ENCODE measurements at regions not wholly inside any gene's neighbourhood (a gene's known extent, or its start where the extent isn't known, plus 50 kb on each side); places are given as distances from the start of the nearest gene placed in this dataset.

- TF ChIP-seq POLR2A (IDR thresholded peaks at IDR 0.05), result no peak
- no peak for TF ChIP-seq CTCF (IDR thresholded peaks at IDR 0.05 in 4 of 5, conservative IDR thresholded peaks at IDR 0.05 in 1 of 5)
- Histone ChIP-seq H3K36me3 (no peaks in the 10 kb centered on the region), H3K27me3 (no peaks in the 10 kb centered on the region), H3K4me3 (no peak overlapping the region), H3K4me1 (no peaks in the 10 kb centered on the region), H3K27ac (no peak overlapping the region), H3K9me3 (no peaks in the 10 kb centered on the region)
- ATAC-seq (no peak), DNase-seq (no peak)
- in situ Hi-C loops (cut with MboI; ENCODE audit: low sequenced_read_pairs in 4 of 4), result no loop called here
- intact Hi-C loops (cut with DNase I; ENCODE audit: low total_unique reads), result no loop called here
These were observed 112.9 kb upstream of the LRFN2 start for GRCh38 chr6:40700006-40700580.

DNA sequence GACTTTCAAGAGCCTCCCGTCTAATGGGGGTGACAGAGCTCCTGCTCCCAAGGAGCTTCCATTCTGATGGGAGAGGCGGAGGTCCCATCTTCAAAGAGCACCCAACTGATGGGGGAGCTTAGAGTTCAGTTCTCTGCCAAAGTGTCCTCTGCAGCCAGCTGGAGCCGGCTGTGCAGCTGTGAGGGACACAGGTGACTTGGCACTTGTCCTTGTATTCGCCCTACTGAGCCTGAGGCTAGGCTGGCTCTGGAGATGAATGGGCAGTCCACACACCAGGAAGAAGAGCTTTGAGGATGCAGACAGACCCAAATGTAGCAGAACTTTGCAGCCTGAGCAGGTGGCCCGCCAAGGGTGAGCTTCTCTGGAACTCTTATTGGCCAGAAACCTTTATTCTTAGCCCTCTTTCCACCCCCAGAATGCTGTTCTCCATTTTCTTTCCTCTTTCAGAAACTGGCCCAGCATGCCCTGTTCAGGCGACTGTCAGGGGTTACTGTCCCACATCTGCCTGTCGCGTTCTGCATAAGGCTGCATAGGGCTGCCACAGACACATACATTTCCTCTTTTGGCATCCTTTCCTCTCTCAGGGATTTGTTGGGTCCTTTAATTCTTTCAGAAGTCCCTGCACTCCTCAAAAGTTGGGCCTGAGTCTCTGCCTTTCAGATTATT lies 108.7 kb upstream of the LRFN2 start:
- DNase-seq, result no peak
- H3K4me3 ChIP-seq, result no peak overlapping the region
- no peaks in the 10 kb centered on the region for H3K9me3 ChIP-seq
- H3K36me3 ChIP-seq, result no peaks in the 10 kb centered on the region
- TF ChIP-seq POLR2A (IDR thresholded peaks at IDR 0.05) (no peak), CTCF (IDR thresholded peaks at IDR 0.05 in 4 of 5, conservative IDR thresholded peaks at IDR 0.05 in 1 of 5) (no peak)
- ATAC-seq, result peak; percentile 46 to 56
- H3K4me1 ChIP-seq, result no peaks in the 10 kb centered on the region
- intact Hi-C loops (cut with DNase I; ENCODE audit: low total_unique reads) (no loop called here), in situ Hi-C loops (cut with MboI; ENCODE audit: low sequenced_read_pairs in 4 of 4) (no loop called here)
- H3K27ac ChIP-seq, result no peak overlapping the region
- H3K27me3 ChIP-seq, result no peaks in the 10 kb centered on the region

DNA sequence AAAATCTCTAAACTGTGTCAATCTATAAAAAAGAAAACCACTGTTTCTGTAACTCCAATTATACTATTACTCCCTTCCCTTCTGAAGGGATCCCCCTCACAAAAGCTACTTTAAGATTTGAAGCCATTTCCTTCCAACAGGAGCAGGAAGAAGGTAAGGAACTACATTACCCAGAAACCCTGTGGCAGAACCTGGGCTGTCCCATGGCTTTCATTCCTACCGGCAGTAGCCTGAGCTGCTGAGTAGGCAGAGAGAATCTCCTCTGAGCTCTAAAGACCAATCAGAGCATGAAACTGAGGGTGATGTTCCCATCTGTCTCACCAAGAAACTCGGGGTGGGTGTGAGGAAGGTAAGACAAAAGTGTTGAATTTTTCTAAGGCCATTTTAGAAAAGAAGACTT lies 108.0 kb upstream of the LRFN2 start:
- intact Hi-C loops (cut with DNase I; ENCODE audit: low total_unique reads) (no loop called here), in situ Hi-C loops (cut with MboI; ENCODE audit: low sequenced_read_pairs in 4 of 4) (no loop called here)
- Histone ChIP-seq H3K27me3 (no peaks in the 10 kb centered on the region), H3K4me1 (no peaks in the 10 kb centered on the region), H3K9me3 (no peaks in the 10 kb centered on the region), H3K36me3 (no peaks in the 10 kb centered on the region), H3K4me3 (no peak overlapping the region), H3K27ac (no peak overlapping the region)
- TF ChIP-seq POLR2A (IDR thresholded peaks at IDR 0.05), result no peak
- no peak for TF ChIP-seq CTCF (IDR thresholded peaks at IDR 0.05 in 4 of 5, conservative IDR thresholded peaks at IDR 0.05 in 1 of 5)
- DNase-seq (no peak), ATAC-seq (no peak)

DNA sequence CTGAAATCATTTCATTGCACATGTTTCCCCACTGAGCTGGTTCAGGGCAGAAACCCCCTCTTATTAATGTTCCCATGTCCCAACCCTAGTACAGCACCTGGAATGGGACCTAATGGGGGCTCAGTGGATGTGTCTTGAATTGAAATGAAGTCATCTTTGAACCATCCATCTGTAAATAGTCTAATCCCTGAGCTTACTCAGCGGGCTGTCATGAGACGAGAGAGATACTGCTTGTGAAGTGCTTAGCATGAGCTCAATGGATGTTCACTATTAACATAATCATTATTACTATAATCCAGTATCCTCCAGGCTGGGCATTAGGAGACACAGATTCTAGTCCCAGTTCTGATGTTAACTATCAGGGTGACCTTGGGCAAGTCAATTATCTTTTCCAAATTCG lies 106.6 kb upstream of the LRFN2 start:
- Histone ChIP-seq H3K27ac (no peak overlapping the region), H3K36me3 (no peaks in the 10 kb centered on the region), H3K9me3 (no peaks in the 10 kb centered on the region), H3K4me1 (no peaks in the 10 kb centered on the region), H3K4me3 (no peak overlapping the region), H3K27me3 (no peaks in the 10 kb centered on the region)
- intact Hi-C loops (cut with DNase I; ENCODE audit: low total_unique reads) (no loop called here), in situ Hi-C loops (cut with MboI; ENCODE audit: low sequenced_read_pairs in 4 of 4) (no loop called here)
- ATAC-seq, result no peak
- TF ChIP-seq POLR2A (IDR thresholded peaks at IDR 0.05) (no peak), CTCF (IDR thresholded peaks at IDR 0.05 in 4 of 5, conservative IDR thresholded peaks at IDR 0.05 in 1 of 5) (no peak)
- no peak for DNase-seq

- intact Hi-C loops (cut with DNase I; ENCODE audit: low total_unique reads) (no loop called here), in situ Hi-C loops (cut with MboI; ENCODE audit: low sequenced_read_pairs in 4 of 4) (no loop called here)
- H3K36me3 ChIP-seq, result no peaks in the 10 kb centered on the region
- H3K27ac ChIP-seq, result no peak overlapping the region
- no peaks in the 10 kb centered on the region for H3K9me3 ChIP-seq
- H3K27me3 ChIP-seq, result no peaks in the 10 kb centered on the region
- no peaks in the 10 kb centered on the region for H3K4me1 ChIP-seq
- DNase-seq, result no peak
- TF ChIP-seq CTCF (IDR thresholded peaks at IDR 0.05 in 4 of 5, conservative IDR thresholded peaks at IDR 0.05 in 1 of 5) (no peak), POLR2A (IDR thresholded peaks at IDR 0.05) (no peak)
- ATAC-seq, result no peak
- no peak overlapping the region for H3K4me3 ChIP-seq
These were observed 105.2 kb upstream of the LRFN2 start for GRCh38 chr6:40692337-40692736.
